Thymus (tissue), 11 donors: ENCODE measurements at regions not wholly inside any gene's neighbourhood (a gene's known extent, or its start where the extent isn't known, plus 50 kb on each side); places are given as distances from the start of the nearest gene placed in this dataset.
"Not testable (repeated sequence)": the region's sequence is repeated elsewhere in the genome, so short reads cannot be mapped to it uniquely, and the experiment has no call there.

Experiments used
- DNase-seq, 9 donors: peaks; one replicate each; pipeline ENCODE4 v3.0.0-alpha.2; 2013; ENCODE audit warnings: low spot score in 9 of 9, low read depth in 6 of 9, missing footprints in 1 of 9
- H3K27ac ChIP-seq, 2 donors: one replicate each; pipeline ENCODE4 v1.5.1; 2013; ENCODE audit warnings: control low read depth in 1 of 2, low read depth in 1 of 2, low read length in 1 of 2, mild to moderate bottlenecking in 1 of 2, moderate library complexity in 1 of 2
- H3K27me3 ChIP-seq, 2 donors: one replicate each; pipeline ENCODE4 v1.5.1; 2013; ENCODE audit warnings: low read length in 1 of 2; ENCODE audit not compliant: control insufficient read depth in 2 of 2, insufficient read depth in 1 of 2
- H3K36me3 ChIP-seq, 2 donors: one replicate each; pipeline ENCODE4 v1.5.1; 2013; ENCODE audit warnings: low read length in 1 of 2, mild to moderate bottlenecking in 1 of 2, moderate library complexity in 1 of 2; ENCODE audit not compliant: control insufficient read depth in 2 of 2, insufficient read depth in 2 of 2
- H3K4me1 ChIP-seq, 2 donors: one replicate each; pipeline ENCODE4 v1.5.1; 2013; ENCODE audit warnings: low read length in 2 of 2; ENCODE audit not compliant: control insufficient read depth in 2 of 2, insufficient read depth in 2 of 2
- H3K4me3 ChIP-seq, 2 donors: one replicate each; pipeline ENCODE4 v1.5.1; 2013; ENCODE audit warnings: low read length in 2 of 2, control low read depth in 1 of 2, mild to moderate bottlenecking in 1 of 2
- H3K9me3 ChIP-seq, 2 donors: one replicate each; pipeline ENCODE4 v1.5.1; 2013; ENCODE audit warnings: low read length in 1 of 2, mild to moderate bottlenecking in 1 of 2; ENCODE audit not compliant: control insufficient read depth in 2 of 2, insufficient read depth in 1 of 2
- WGBS: extraction: QIAGEN DNeasy Blood & Tissue Kit; methylation state at CpG from one replicate; pipeline ENCODE4 v1.1.7; 2013; 5-methylcytosine and 5-hydroxymethylcytosine counted together
- donor health status: healthy.

- 44% methylated on average over 1 of the region's 1 CpG for whole genome bisulfite sequencing
- H3K27me3 ChIP-seq = no peaks in the 10 kb centered on the region
- H3K4me3 ChIP-seq = no peak overlapping the region
These were observed 139.3 kb downstream of the EMB start for GRCh38 chr5:50301756-50302155.

GRCh38 chr5:50300878-50301277 is 140.2 kb downstream of the EMB start:
- no peak for DNase-seq
- Histone ChIP-seq H3K4me1 (no peaks in the 10 kb centered on the region), H3K27me3 (no peaks in the 10 kb centered on the region), H3K36me3 (no peaks in the 10 kb centered on the region), H3K27ac (no peak overlapping the region), H3K9me3 (peaks cover 0 to 1% of the 10 kb centered on the region in 2 donors), H3K4me3 (no peak overlapping the region)
- 94% methylated on average over 1 of the region's 1 CpG for WGBS

More at GRCh38 chr5:50301756-50302155, 139.3 kb downstream of the EMB start:
- Histone ChIP-seq H3K4me1 (no peaks in the 10 kb centered on the region), H3K9me3 (peaks cover 0 to 1% of the 10 kb centered on the region in 2 donors), H3K27ac (no peak overlapping the region), H3K36me3 (no peaks in the 10 kb centered on the region)
- no peak for DNase-seq

GRCh38 chr5:50299896-50300295 is 141.2 kb downstream of the EMB start:
- WGBS = 89% methylated on average over 1 of the region's 1 CpG
- no peak for DNase-seq
- Histone ChIP-seq H3K27ac (no peak overlapping the region), H3K9me3 (peaks cover 0 to 1% of the 10 kb centered on the region in 2 donors), H3K4me1 (no peaks in the 10 kb centered on the region), H3K36me3 (no peaks in the 10 kb centered on the region), H3K4me3 (no peak overlapping the region), H3K27me3 (no peaks in the 10 kb centered on the region)

- H3K4me1 ChIP-seq = no peaks in the 10 kb centered on the region
- no peak for DNase-seq
- no peak overlapping the region for H3K4me3 ChIP-seq
- H3K27me3 ChIP-seq = no peaks in the 10 kb centered on the region
- no peak overlapping the region for H3K27ac ChIP-seq
- H3K9me3 ChIP-seq = peaks cover 0 to 7% of the 10 kb centered on the region in 2 donors
- 88% methylated on average over 9 of the region's 9 CpGs for WGBS
- no peaks in the 10 kb centered on the region for H3K36me3 ChIP-seq
These were observed 148.2 kb downstream of the EMB start for GRCh38 chr5:50292735-50293394.

- H3K4me3 ChIP-seq, H3K27me3 ChIP-seq, H3K4me1 ChIP-seq, H3K27ac ChIP-seq, H3K9me3 ChIP-seq, H3K36me3 ChIP-seq, DNase-seq: not testable (repeated sequence)
- 88% methylated on average over 10 of the region's 10 CpGs for WGBS
These were observed 160.6 kb downstream of the EMB start for GRCh38 chr5:50280461-50280860.
